GM12891 (cell line): ENCODE measurements at regions not wholly inside any gene's neighbourhood (a gene's known extent, or its start where the extent isn't known, plus 50 kb on each side); places are given as distances from the start of the nearest gene placed in this dataset.

Experiments
- POLR2A ChIP-seq: IDR thresholded peaks from 2 replicates; pipeline ENCODE4 v1.6.1; 2011; ENCODE audit warnings: low read depth, low read length, control low read depth
- SPI1 ChIP-seq: IDR thresholded peaks from 2 replicates; pipeline ENCODE4 v1.6.1; 2011; ENCODE audit warnings: low read depth, low read length, control low read depth
- TAF1 ChIP-seq: IDR thresholded peaks from 2 replicates; pipeline ENCODE4 v1.6.1; 2011; ENCODE audit warnings: low read depth, low read length, control low read depth

DNA sequence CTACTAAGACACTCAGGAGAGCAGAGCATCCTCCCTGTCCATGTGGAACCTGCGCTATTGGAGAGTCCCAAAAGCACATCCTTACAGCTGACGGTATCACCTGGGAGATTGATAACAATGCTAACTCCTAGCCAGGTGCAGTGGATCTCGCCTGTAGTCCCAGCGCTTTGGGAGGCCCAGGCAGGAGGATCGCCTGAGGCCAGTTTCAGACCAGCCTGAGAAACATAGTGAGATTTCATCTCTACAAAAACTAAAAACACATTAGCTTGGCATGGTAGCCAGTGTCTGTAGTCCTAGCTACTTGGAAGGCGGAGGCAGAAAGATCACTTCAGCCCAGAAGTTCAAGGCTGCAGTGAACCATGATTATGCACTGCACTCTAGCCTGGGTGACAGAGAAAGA lies 174.9 kb downstream of the ARHGAP12 start:
- TF ChIP-seq POLR2A (no peak), SPI1 (no peak), TAF1 (no peak)
